ENCODE measurements at regions not wholly inside any gene's neighbourhood (a gene's known extent, or its start where the extent isn't known, plus 50 kb on each side); places are given as distances from the start of the nearest gene placed in this dataset.

DNA sequence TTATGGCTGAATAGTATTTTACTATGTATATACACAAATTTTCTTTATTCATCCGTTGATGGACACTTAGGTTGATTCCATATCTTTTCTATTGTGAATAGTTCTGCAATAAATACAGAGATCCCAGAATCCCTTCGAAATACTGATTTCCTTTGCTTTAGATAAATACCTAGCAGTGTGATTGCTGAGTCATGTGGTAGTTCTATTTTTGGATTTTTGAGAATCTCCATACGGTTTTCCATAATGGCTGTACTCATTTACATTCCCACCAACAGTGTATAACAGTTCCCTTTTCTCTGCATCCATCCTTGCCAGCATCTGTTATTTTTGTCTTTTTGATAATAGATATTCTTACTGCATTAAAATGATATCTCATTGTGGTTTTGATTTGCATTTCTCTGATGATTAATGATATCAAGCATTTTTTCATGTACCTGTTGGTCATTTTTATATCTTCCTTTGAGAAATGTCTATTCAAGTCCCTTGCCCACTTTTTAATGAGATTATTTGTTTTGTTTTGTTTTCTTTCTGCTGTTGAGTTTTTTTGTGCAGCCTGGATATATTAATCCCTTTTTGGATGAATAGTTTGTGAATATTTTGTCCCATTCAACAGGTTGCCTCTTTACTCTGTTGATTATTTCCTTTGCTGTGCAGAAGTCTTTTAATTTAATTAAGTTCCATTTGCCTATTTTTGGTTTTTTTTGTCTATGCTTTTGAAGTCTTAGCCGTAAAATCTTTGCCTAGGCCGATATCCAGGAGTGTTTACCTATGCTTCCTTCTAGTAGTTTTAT is 466.7 kb upstream of the TENM3 start:
- intact Hi-C loops (cut with DNase I): no loop called here
- Histone ChIP-seq H3K36me3 (ENCODE audit: control insufficient read depth in 2 of 3, insufficient read depth in 3 of 3, low read length in 3 of 3) (no peaks in the 10 kb centered on the region), H3K9me3 (ENCODE audit: control insufficient read depth in 2 of 3, insufficient read depth in 1 of 3, low read length in 3 of 3) (no peaks in the 10 kb centered on the region), H3K4me3 (ENCODE audit: low read length in 3 of 3) (no peak overlapping the region), H3K4me1 (ENCODE audit: control insufficient read depth in 2 of 3, insufficient read depth in 2 of 3, low read depth in 1 of 3, low read length in 3 of 3) (no peaks in the 10 kb centered on the region), H3K9ac (ENCODE audit: low read length in 3 of 3) (no peak overlapping the region), H3K27me3 (ENCODE audit: control insufficient read depth, insufficient read depth, low read length) (no peaks in the 10 kb centered on the region), H3K27ac (ENCODE audit: low read depth in 2 of 2, low read length in 2 of 2) (no peak overlapping the region)
- TF ChIP-seq, protein P1, sequence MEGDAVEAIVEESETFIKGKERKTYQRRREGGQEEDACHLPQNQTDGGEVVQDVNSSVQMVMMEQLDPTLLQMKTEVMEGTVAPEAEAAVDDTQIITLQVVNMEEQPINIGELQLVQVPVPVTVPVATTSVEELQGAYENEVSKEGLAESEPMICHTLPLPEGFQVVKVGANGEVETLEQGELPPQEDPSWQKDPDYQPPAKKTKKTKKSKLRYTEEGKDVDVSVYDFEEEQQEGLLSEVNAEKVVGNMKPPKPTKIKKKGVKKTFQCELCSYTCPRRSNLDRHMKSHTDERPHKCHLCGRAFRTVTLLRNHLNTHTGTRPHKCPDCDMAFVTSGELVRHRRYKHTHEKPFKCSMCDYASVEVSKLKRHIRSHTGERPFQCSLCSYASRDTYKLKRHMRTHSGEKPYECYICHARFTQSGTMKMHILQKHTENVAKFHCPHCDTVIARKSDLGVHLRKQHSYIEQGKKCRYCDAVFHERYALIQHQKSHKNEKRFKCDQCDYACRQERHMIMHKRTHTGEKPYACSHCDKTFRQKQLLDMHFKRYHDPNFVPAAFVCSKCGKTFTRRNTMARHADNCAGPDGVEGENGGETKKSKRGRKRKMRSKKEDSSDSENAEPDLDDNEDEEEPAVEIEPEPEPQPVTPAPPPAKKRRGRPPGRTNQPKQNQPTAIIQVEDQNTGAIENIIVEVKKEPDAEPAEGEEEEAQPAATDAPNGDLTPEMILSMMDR (IDR thresholded peaks at IDR 0.05; ENCODE audit: borderline replicate concordance, extremely low read depth, insufficient read depth): no peak
- FAIRE-seq (no peak), DNase-seq (no peak)

DNA sequence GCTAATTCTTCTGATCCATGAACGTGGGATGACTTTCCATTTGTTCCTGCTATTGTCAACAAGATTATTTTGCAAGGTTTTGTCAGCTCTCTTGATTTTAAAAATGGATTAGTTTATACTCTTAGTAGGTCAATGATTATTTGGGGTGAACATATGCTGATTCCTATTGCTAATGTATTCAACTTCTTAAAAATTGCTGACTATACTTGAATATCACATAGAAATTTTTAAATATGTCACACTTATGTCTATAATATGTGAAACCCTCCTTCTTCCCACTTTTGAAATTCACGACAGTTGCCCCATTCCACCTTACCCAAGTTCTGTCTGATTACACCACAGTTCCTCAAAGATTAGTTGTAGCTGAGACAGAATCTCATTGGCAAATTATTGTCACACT is 465.7 kb upstream of the TENM3 start:
- Histone ChIP-seq H3K27ac (ENCODE audit: low read depth in 2 of 2, low read length in 2 of 2) (no peak overlapping the region), H3K4me3 (ENCODE audit: low read length in 3 of 3) (no peak overlapping the region), H3K36me3 (ENCODE audit: control insufficient read depth in 2 of 3, insufficient read depth in 3 of 3, low read length in 3 of 3) (no peaks in the 10 kb centered on the region), H3K9ac (ENCODE audit: low read length in 3 of 3) (no peak overlapping the region), H3K9me3 (ENCODE audit: control insufficient read depth in 2 of 3, insufficient read depth in 1 of 3, low read length in 3 of 3) (no peaks in the 10 kb centered on the region), H3K4me1 (ENCODE audit: control insufficient read depth in 2 of 3, insufficient read depth in 2 of 3, low read depth in 1 of 3, low read length in 3 of 3) (no peaks in the 10 kb centered on the region), H3K27me3 (ENCODE audit: control insufficient read depth, insufficient read depth, low read length) (no peaks in the 10 kb centered on the region)
- FAIRE-seq (no peak), DNase-seq (no peak)
- TF ChIP-seq, protein P1 (IDR thresholded peaks at IDR 0.05; ENCODE audit: borderline replicate concordance, extremely low read depth, insufficient read depth): no peak
- intact Hi-C loops (cut with DNase I): no loop called here

DNA sequence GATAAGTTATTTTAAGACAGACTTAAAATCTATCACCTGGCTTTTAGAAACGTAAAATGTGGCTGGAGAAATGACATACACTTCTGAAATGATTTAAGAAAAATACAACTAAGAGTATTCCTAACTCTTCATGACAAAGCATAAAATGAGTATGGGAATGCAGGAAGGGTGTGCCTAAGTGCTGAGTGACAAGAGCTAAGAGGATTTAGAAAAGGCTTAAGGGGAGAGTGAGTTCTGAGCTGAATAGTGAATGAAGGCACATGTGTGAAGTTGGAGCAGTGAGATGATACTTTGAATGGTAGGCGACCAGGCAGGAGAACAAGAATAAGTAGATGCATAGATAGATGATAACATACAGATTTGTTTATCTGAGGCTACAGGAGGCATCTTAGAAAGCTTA is 458.3 kb upstream of the TENM3 start:
- intact Hi-C loops (cut with DNase I): no loop called here
- Histone ChIP-seq H3K27ac (ENCODE audit: low read depth in 2 of 2, low read length in 2 of 2) (no peak overlapping the region), H3K4me1 (ENCODE audit: control insufficient read depth in 2 of 3, insufficient read depth in 2 of 3, low read depth in 1 of 3, low read length in 3 of 3) (no peaks in the 10 kb centered on the region)

More for the DNA sequence above, 458.3 kb upstream of the TENM3 start:
- Histone ChIP-seq H3K9me3 (ENCODE audit: control insufficient read depth in 2 of 3, insufficient read depth in 1 of 3, low read length in 3 of 3) (peaks cover 0 to 2% (median 0%) of the 10 kb centered on the region in 3 donors), H3K4me3 (ENCODE audit: low read length in 3 of 3) (no peak overlapping the region), H3K27me3 (ENCODE audit: control insufficient read depth, insufficient read depth, low read length) (no peaks in the 10 kb centered on the region), H3K9ac (ENCODE audit: low read length in 3 of 3) (no peak overlapping the region), H3K36me3 (ENCODE audit: control insufficient read depth in 2 of 3, insufficient read depth in 3 of 3, low read length in 3 of 3) (no peaks in the 10 kb centered on the region)
- no peak for DNase-seq
- no peak for FAIRE-seq
- TF ChIP-seq, protein P1 (IDR thresholded peaks at IDR 0.05; ENCODE audit: borderline replicate concordance, extremely low read depth, insufficient read depth): no peak

All from kidney (tissue), 13 donors.